GM21447 (cell line): ENCODE measurements at regions not wholly inside any gene's neighbourhood (a gene's known extent, or its start where the extent isn't known, plus 50 kb on each side); places are given as distances from the start of the nearest gene placed in this dataset.
"Not testable (repeated sequence)": the region's sequence is repeated elsewhere in the genome, so short reads cannot be mapped to it uniquely, and the experiment has no call there.

Source experiments
- ATAC-seq: cut with Tn5 transposase; IDR thresholded peaks from one replicate; pipeline ENCODE4 v1.9.1; 2021; ENCODE audit not compliant: unreplicated experiment

GRCh38 chrX:115840729-115841409 lies 279.9 kb downstream of the PLS3 start:
- ATAC-seq = not testable (repeated sequence)

- not testable (repeated sequence) for ATAC-seq
These were observed 290.0 kb downstream of the PLS3 start for GRCh38 chrX:115850986-115851385.

GRCh38 chrX:115853260-115853659 lies 292.3 kb downstream of the PLS3 start:
- not testable (repeated sequence) for ATAC-seq

GRCh38 chrX:115881170-115881569 lies 289.4 kb upstream of the AGTR2 start:
- ATAC-seq = not testable (repeated sequence)

GRCh38 chrX:115884121-115884520 lies 286.4 kb upstream of the AGTR2 start:
- not testable (repeated sequence) for ATAC-seq

GRCh38 chrX:115888041-115888440 lies 282.5 kb upstream of the AGTR2 start:
- ATAC-seq = not testable (repeated sequence)

GRCh38 chrX:115888519-115888918 lies 282.0 kb upstream of the AGTR2 start:
- not testable (repeated sequence) for ATAC-seq

- ATAC-seq = no peak
These were observed 281.2 kb upstream of the AGTR2 start for GRCh38 chrX:115889121-115889890.

- no peak for ATAC-seq
These were observed 278.4 kb upstream of the AGTR2 start for GRCh38 chrX:115892056-115892708.

GRCh38 chrX:115892787-115893671 lies 277.5 kb upstream of the AGTR2 start:
- peak; percentile 57 for ATAC-seq

GRCh38 chrX:115894087-115894486 lies 276.5 kb upstream of the AGTR2 start:
- no peak for ATAC-seq

- ATAC-seq = no peak
These were observed 274.7 kb upstream of the AGTR2 start for GRCh38 chrX:115895678-115896329.

GRCh38 chrX:115896362-115896761 lies 274.2 kb upstream of the AGTR2 start:
- no peak for ATAC-seq

- no peak for ATAC-seq
These were observed 272.6 kb upstream of the AGTR2 start for GRCh38 chrX:115897956-115898355.

- ATAC-seq = peak; percentile 86
These were observed 272.1 kb upstream of the AGTR2 start for GRCh38 chrX:115898382-115899001.

- ATAC-seq = no peak
These were observed 270.1 kb upstream of the AGTR2 start for GRCh38 chrX:115900425-115900824.

GRCh38 chrX:115901241-115901640 lies 269.3 kb upstream of the AGTR2 start:
- no peak for ATAC-seq

GRCh38 chrX:115902995-115903394 lies 267.5 kb upstream of the AGTR2 start:
- no peak for ATAC-seq

- no peak for ATAC-seq
These were observed 264.3 kb upstream of the AGTR2 start for GRCh38 chrX:115906276-115906675.

GRCh38 chrX:115906881-115907280 lies 263.7 kb upstream of the AGTR2 start:
- no peak for ATAC-seq
